ENCODE measurements at regions not wholly inside any gene's neighbourhood (a gene's known extent, or its start where the extent isn't known, plus 50 kb on each side); places are given as distances from the start of the nearest gene placed in this dataset.

- no peak for DNase-seq
Observed at GRCh38 chr16:51648526-51648925, 497.5 kb upstream of the SALL1 start.

- no peak for DNase-seq
Observed at GRCh38 chr16:51641191-51641765, 490.2 kb upstream of the SALL1 start.

DNA sequence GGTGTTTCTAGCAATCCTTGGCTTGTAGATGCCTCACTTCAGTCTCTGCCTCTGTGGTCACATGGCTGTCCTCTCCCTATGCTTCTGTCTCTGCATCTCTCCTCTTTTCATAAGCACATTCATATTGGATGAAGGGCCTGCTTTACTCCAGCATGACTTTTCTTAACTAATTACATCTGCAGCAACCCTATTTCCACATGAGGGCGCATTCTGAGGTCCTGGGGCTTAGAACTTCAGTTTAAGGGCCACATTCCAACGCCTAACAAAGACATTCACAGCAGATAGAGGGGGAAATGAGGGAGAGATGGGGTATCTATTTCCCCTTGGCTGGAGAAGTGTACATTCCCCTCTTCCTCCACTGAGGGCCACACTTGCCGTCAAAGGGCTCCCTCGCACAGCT, 489.1 kb upstream of the SALL1 start:
- no peak for DNase-seq

DNA sequence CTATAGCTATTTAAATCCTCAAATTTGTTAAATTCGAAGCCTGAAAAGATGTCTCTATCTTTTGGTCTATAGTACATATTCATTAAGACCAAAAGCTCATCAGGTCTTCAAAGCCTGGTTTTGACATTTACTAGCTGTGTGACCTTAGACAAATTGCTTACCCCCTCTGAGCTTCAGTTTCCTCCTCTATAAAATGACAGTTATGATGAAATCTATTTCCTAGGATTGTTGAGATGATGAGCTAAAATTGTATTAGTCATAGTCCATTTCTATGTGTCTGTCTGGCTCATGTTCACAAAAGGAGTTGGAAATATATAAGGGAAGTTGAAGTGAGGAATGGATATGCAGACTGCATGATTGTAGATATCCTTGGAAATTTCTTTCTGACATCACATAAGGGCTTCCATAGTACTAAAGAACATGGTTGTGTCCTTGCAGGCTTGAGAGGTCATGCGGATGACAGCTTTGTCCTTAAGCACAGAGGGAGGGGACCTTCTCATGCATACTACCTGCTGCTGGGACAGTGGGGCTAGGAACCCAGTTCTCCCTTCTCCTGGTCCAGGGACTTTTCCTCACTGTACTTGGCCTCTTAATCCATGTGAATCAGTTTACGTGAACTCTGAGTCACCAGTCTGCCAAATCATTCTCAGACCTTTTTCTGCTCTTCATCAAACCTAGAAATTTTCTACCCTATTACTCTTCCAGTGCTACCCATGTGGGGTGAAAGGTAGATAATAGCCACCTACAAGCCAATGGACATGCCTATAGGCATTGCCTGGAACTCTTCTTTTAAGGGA, 487.5 kb upstream of the SALL1 start:
- no peak for DNase-seq

GRCh38 chr16:51637770-51638094, 486.7 kb upstream of the SALL1 start:
- no peak for DNase-seq

GRCh38 chr16:51636920-51637769, 486.1 kb upstream of the SALL1 start:
- DNase-seq: no peak

DNA sequence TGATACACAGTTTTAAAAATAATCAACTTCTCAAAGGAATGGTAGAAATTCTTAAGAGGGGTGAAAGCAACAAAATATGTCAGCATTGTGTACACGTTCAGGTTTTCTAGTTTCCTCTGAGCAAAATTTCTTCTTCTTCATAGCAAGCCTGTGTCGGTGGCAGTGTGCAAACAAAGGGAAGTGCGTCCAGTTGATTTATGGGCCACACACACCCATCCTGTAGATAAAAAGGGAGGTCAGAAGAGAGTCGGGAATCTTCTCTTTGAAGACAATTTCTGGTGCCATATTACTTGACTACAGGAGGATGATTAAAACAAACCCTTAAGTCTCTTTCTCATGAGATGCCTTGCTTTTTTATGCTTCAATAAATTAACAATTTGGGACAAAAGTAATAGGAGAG, 484.1 kb upstream of the SALL1 start:
- peak; percentile 42 for DNase-seq

- no peak for DNase-seq
Observed at GRCh38 chr16:51630076-51630475, 479.0 kb upstream of the SALL1 start.

DNA sequence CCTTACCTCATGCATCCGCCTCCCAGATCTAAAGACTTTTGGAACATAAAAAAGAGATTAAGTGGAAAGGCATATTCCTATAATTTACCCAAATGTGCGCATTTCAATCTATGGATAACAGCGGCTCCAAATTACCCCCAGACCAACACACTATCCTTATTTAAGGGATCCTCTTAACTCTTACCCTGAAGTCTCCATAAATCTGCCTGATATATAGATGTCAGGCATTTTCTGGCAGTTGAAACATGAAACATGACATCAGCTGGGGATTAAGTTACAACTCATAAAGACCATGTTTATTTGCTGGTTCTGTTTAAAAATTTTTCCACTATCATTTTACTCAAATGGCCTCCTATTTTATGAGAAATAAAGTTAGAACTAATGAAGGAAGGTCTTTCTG, 478.5 kb upstream of the SALL1 start:
- DNase-seq: no peak

DNA sequence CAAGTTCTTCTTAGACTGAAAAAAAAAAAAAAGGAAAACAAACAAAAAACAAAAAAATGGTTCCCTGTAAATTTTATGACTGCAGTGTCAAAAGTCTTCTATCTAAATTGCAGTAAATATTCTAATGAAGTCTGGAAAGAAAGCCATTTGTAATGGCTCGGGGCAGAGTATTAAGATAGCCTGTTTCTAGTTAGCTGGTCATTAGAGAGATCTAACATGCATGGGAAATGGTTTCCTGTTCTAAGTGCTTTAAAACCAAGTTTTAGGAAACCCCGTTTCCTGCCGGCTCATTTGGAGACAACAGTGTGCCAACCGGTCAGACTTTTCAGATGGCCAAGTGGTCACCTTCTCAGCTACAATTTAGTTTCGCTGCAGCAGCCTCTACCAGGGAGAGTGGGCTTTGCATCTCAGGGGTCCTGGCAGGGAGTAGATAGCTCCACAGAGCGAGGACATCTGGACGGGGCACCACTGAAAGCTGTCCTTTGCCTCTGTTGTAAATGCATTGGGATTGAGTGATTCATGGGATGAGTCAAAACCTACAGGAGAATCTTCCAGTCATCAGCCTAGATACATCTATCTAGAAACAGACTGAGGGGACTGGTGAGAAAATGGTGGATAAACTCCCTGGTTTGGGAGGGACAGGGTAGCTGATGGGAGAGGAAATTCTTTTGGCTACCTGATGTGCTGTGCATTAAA, 473.2 kb upstream of the SALL1 start:
- no peak for DNase-seq

DNA sequence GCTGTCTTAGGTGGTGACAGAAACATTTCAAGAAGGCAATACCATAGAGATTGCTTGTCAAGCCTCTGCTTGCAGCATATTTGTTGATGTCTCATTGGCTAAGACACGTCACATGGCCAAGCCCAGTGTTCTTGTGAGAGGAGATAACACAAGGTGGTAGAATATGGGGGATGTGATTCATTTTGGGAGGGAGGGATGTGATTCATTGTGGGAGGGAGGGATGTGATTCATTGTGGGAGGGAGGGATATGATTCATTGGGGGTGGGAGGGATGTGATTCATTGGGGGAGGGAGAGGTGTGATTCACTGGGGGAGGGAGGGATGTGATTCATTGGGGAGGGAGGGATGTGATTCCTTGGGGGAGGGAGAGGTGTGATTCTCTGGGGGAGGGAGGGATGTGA, 470.5 kb upstream of the SALL1 start:
- no peak for DNase-seq

GRCh38 chr16:51615141-51615540, 464.1 kb upstream of the SALL1 start:
- no peak for DNase-seq

DNA sequence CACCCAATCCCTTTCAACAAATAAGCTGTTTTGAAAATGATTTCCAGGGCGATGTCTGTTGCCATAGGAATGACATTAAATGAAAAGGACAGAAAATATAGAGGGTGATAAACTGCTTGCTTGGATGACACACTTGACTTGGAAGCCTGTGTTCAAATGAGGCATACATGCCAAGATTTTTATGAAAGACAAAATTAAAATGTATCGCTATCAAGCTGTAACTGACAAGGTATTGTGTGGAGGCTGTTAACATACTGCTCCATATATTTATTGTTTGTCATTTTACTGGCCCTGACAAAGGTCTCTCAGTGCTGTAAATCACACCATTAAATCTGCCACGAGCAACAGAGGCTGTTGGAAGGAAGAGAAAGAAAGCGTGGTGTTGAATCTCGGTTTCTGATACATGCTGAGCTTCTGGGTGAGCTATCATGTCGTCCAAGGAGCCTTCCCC, 456.2 kb upstream of the SALL1 start:
- peak; percentile 51 for DNase-seq

- DNase-seq: no peak
Observed at GRCh38 chr16:51596247-51596646, 445.2 kb upstream of the SALL1 start.

DNA sequence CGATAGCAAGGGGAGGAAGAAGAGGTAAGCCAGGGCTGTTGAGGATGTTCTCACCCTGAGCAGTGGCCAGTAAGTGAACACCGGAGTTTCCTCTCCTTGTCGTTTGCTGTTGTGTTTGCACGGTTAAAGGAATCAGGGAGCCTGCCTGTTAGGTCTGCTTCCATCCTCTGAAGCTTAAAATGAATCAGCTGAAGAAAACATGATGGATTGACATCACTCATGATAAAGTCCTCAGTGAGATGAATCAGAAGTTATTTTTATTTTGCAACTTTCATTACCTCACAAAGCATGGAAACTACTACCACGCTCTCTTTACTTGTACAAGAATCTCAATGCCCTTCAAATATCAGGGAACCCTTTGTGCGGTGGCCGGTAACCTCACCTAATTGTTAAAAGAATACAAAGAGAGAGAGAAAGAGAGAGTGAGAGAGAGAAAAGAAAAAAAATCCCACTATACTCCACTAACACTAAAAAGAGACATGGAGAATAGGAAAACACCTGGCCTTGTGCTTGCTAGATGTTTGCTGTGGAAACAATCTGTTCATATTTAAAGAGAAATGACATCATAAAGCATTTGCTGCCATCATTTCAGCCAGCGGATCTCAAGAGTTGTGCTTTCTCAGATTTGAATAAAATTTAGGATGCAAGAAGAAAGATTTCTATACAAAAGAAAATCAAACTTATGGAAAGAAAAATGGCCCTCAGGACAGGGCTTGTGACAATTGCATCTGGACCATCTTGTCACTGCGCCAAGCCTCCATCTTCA, 441.6 kb upstream of the SALL1 start:
- no peak for DNase-seq

GRCh38 chr16:51592001-51592501, 441.0 kb upstream of the SALL1 start:
- DNase-seq: peak; percentile 44

DNA sequence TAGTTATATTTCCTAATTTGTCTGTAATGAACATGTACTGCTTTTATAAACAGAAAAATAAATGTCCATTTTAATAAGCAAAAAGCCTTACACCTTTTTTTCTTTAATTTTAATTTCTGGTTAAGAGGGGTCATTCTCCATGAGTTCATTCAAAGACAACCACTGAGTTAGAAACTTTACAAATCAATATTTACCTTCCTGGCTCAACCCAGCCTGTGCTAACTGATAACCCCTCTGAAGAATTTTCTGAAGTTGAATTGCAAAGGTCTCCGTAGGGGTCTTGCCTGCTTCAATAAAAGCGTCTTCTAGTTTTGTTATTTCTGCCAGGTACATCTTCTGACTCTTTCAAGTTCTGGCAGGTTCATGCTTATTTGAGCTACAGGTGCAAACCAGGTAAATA, 440.4 kb upstream of the SALL1 start:
- DNase-seq: no peak

DNA sequence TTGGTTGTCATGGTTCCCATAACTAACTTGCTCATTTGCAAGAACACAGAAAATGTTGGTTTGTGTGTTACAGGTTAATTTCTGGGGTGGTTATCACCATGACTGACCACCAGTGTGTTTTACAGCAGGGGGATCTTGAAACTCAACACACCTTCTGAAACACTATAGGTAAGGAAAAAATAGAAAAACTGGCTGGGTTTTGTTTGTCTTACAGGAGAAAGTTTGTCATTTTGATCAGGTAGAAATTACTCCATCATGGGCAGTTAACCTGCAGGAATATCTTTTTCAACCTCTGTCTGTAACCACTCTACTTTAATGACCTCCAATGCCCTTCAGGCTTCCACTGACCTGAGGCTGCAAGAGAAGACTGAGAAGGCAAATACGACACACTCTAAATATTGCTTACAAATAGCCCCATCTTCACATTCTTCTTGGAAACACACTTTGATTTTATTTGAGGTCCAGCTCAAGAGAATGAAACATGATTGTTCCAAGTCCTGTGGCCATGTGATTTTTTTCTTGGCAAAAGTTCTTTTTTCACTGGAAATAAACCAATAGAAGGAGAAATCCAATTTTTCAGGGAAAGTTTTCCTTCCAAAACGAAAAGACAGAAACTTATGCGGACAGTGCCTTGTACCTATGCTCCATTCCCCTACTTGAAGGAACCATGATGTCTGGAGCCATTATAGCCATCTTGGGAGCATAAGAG, 428.7 kb upstream of the SALL1 start:
- DNase-seq: no peak

- peak; percentile 45 for DNase-seq
Observed at GRCh38 chr16:51577621-51578303, 426.7 kb upstream of the SALL1 start.

GRCh38 chr16:51576498-51577195, 425.6 kb upstream of the SALL1 start:
- no peak for DNase-seq

Data from NCI-H69 (cell line).